Prostate gland (tissue), 2 donors: ENCODE measurements at regions not wholly inside any gene's neighbourhood (a gene's known extent, or its start where the extent isn't known, plus 50 kb on each side); places are given as distances from the start of the nearest gene placed in this dataset.

Experiments
- POLR2A ChIP-seq: fragments of 450-650 bp; IDR thresholded peaks from one replicate; pipeline ENCODE4 v1.6.1; 2016; ENCODE audit warnings: antibody characterized with exemption, mild to moderate bottlenecking
- POLR2AphosphoS5 ChIP-seq: sonication (generic); formaldehyde crosslinking; IDR thresholded peaks from one replicate; pipeline ENCODE4 v1.6.1; 2017; ENCODE audit warnings: antibody characterized with exemption
- TF ChIP-seq, protein P1 (sequence below), 4 experiments: fragments of 200-600 bp in 2 of 4; fragments of 450-650 bp in 2 of 4; sonication (generic) in 2 of 4; IDR thresholded peaks; 1 replicate in 3 of 4; 2 replicates in 1 of 4; pipeline ENCODE4 v1.5.1; 2016 to 2019; ENCODE audit warnings: antibody characterized with exemption in 4 of 4, mild to moderate bottlenecking in 2 of 4, moderate library complexity in 2 of 4

DNA sequence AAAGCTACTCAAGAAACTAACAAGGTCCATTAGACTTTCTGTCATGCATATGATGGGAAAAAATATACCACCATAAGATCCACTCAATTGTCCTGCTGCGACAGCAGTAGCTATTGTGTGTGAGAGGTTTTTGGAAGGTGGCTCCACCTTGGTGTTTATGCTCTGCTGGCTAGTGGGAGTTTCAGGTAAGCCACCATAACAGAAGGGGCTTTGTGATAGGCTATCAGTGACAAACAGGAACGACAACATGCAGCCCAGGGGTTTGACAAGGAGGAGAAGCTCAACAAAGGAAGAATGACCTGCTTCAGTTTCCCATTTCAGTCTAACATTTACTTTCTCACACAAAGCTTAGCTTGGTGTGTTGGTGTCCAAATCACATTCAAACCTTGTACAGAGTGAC is 182.6 kb downstream of the ATOH1 start:
- no peak for TF ChIP-seq POLR2A
- TF ChIP-seq POLR2AphosphoS5: no peak
- TF ChIP-seq, protein P1, sequence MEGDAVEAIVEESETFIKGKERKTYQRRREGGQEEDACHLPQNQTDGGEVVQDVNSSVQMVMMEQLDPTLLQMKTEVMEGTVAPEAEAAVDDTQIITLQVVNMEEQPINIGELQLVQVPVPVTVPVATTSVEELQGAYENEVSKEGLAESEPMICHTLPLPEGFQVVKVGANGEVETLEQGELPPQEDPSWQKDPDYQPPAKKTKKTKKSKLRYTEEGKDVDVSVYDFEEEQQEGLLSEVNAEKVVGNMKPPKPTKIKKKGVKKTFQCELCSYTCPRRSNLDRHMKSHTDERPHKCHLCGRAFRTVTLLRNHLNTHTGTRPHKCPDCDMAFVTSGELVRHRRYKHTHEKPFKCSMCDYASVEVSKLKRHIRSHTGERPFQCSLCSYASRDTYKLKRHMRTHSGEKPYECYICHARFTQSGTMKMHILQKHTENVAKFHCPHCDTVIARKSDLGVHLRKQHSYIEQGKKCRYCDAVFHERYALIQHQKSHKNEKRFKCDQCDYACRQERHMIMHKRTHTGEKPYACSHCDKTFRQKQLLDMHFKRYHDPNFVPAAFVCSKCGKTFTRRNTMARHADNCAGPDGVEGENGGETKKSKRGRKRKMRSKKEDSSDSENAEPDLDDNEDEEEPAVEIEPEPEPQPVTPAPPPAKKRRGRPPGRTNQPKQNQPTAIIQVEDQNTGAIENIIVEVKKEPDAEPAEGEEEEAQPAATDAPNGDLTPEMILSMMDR (IDR thresholded peaks at IDR 0.05): no peak
